T-helper 17 cell (primary cell): ENCODE measurements at regions not wholly inside any gene's neighbourhood (a gene's known extent, or its start where the extent isn't known, plus 50 kb on each side); places are given as distances from the start of the nearest gene placed in this dataset.

Experiments used
- ATAC-seq: fragments of 150-1000 bp; cut with Tn5 transposase; 2 replicates; pipeline ENCODE4 v1.10.0; 2021; ENCODE audit warnings: mild to moderate bottlenecking, moderate library complexity
- DNase-seq, 3 donors: peaks; one replicate each; pipeline versions ENCODE4 v3.0.0 to v3.0.0-alpha.2; 2020 to 2021
- H3K9me3 ChIP-seq: one replicate; pipeline ENCODE4 v1.7.0; 2013; ENCODE audit warnings: low read length, mild to moderate bottlenecking; ENCODE audit not compliant: control insufficient read depth, poor library complexity, severe bottlenecking
- H3K27ac Mint-ChIP-seq: one replicate; pipeline ENCODE4 v1.8.0; 2022; ENCODE audit warnings: mild to moderate bottlenecking, moderate library complexity, mixed read lengths
- H3K27me3 Mint-ChIP-seq: one replicate; pipeline ENCODE4 v1.8.0; 2022; ENCODE audit warnings: mixed read lengths
- H3K36me3 Mint-ChIP-seq: one replicate; pipeline ENCODE4 v1.8.0; 2022; ENCODE audit warnings: low read depth, mixed read lengths
- H3K4me1 Mint-ChIP-seq: one replicate; pipeline ENCODE4 v1.8.0; 2022; ENCODE audit warnings: mild to moderate bottlenecking, mixed read lengths
- H3K4me3 Mint-ChIP-seq: one replicate; pipeline ENCODE4 v1.8.0; 2022; ENCODE audit warnings: mild to moderate bottlenecking, moderate library complexity, mixed read lengths

DNA sequence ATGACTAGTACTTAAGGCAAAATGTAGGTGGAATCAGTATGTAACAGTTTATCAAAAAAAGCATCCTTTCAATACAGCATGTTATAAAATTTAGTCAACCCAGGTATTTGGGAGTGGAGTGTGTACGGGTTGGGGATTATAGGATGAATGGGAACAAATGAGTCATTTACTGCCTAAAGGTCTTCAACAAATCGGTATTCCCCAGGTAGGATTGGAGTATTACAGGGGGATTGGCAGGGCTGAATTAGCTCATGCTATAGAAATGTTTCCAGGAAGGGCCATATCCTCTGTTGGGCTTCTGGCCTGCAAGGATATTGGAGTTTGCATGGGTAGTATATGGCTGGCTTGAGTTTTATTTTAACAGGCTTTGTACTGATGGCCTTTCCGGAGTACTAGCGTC, 723.7 kb downstream of the SORCS1 start:
- Mint-ChIP-seq H3K4me1 (no peaks in the 10 kb centered on the region), H3K27ac (no peak overlapping the region), H3K36me3 (no peaks in the 10 kb centered on the region), H3K4me3 (no peak overlapping the region), H3K27me3 (no peaks in the 10 kb centered on the region)
- H3K9me3 ChIP-seq, result no peaks in the 10 kb centered on the region
- ATAC-seq (no peak), DNase-seq (no peak)

DNA sequence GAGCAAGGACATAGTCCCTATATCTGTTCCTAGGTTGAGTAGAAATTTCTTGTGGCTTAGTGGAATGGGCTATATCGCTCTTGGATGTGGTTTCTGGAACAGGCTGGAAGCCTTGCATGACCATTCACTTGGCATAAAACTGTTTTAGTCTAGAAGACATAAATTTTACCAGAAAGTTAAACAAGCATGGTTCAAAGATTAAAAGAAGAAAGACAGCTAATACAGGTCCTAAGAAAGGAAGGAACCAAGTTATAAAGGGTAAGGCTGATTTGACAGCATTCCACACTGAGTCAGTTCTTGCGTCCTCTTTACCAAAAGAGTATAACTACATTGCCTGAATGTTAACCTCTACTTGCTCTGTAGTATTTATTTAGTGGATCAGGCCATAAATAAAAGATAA, 724.2 kb downstream of the SORCS1 start:
- H3K4me1 Mint-ChIP-seq, result no peaks in the 10 kb centered on the region
- H3K9me3 ChIP-seq, result no peaks in the 10 kb centered on the region
- no peaks in the 10 kb centered on the region for H3K36me3 Mint-ChIP-seq
- H3K27me3 Mint-ChIP-seq, result no peaks in the 10 kb centered on the region
- ATAC-seq (no peak), DNase-seq (no peak)
- no peak overlapping the region for H3K27ac Mint-ChIP-seq
- H3K4me3 Mint-ChIP-seq, result no peak overlapping the region

DNA sequence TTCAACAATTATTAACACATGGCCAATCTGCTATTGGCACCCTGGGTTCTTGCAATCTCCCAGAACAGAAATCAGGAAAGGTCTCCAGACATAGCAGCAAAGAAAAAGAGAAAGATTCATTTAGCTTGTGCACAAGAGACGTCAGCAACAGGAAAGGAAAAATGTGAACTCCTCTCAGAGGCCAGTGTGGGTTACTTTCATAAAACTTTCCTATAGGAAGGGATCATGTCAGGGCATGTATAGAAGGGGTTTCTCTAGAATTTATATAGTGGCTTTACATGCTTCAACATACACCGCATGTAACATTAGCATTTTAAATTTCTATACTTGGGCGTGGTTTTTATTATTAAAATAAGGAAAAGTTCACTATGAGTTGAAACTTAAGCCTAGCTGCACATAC, 725.1 kb downstream of the SORCS1 start:
- Mint-ChIP-seq H3K4me1 (no peaks in the 10 kb centered on the region), H3K36me3 (no peaks in the 10 kb centered on the region), H3K27ac (no peak overlapping the region), H3K27me3 (no peaks in the 10 kb centered on the region), H3K4me3 (no peak overlapping the region)
- DNase-seq (no peak), ATAC-seq (no peak)
- no peaks in the 10 kb centered on the region for H3K9me3 ChIP-seq

DNA sequence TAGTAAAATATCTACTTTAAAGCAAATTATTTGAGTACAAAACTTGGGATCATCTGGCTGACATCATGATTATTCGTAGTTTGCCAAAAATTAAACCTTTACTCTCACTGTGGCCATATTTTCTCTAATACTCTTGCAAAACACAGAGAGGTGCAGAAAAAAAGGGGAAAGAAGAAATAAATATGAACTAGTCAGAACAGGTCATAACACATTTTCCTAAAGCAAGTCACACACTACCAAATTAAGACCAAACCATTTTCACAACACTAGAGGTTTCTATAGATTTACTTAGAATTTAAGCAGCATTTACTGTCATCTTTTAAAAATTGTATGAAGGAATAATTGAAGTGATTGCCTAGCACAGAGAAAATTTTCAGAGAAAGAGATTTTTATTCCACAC, 726.1 kb downstream of the SORCS1 start:
- no peaks in the 10 kb centered on the region for H3K27me3 Mint-ChIP-seq
- DNase-seq (no peak), ATAC-seq (no peak)
- no peak overlapping the region for H3K4me3 Mint-ChIP-seq
- no peaks in the 10 kb centered on the region for H3K36me3 Mint-ChIP-seq
- H3K27ac Mint-ChIP-seq, result no peak overlapping the region
- no peaks in the 10 kb centered on the region for H3K4me1 Mint-ChIP-seq
- H3K9me3 ChIP-seq, result no peaks in the 10 kb centered on the region

DNA sequence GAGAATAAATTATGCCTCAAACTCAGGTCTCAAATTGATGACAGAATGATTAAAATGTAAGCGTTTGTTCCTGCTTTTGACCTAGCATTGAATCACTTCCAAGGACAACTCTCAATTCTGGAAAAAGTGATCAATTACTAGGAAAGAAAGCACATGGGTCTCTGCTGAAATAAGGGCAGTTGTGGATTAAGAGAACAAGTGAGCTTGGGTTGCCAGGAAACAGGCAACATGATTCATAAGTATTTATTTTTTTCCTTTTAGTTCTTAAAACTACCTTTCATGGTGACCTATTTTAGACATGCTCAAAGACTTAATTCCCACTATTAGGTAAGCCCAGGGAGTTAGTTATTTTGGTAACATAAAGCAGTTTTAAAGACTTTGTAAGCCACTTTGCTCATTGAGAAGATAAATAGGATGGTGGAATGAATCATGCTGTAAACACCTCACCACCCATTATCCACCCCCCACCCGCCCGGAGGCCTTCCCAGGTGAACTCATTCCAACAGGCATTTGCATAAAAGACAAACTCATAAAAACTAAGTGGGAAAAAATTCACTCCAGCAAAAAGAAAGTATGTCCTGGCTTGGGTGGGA, 728.3 kb downstream of the SORCS1 start:
- H3K4me1 Mint-ChIP-seq, result no peaks in the 10 kb centered on the region
- no peak for DNase-seq
- no peak overlapping the region for H3K4me3 Mint-ChIP-seq
- H3K27ac Mint-ChIP-seq, result no peak overlapping the region
- no peaks in the 10 kb centered on the region for H3K36me3 Mint-ChIP-seq
- ATAC-seq, result no peak
- no peaks in the 10 kb centered on the region for H3K9me3 ChIP-seq
- H3K27me3 Mint-ChIP-seq, result no peaks in the 10 kb centered on the region

DNA sequence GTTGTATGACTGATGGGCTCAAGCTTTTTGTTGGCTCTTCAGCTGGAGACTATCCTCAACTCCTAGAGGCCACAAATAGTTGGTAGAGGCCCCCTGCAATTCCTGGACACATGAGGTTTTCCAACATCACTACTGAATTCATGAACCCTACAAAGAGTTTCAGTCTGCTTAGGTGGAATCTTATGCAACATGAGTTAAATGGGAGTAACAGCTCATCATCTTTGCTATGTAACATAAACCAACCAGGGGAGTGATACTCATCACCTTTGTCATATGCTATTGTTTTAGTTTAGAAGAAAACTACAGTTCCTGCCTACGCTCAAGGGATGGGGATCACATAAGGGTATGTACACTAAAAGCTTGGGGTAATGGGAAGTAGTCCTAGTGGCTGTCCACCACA, 729.4 kb downstream of the SORCS1 start:
- H3K4me3 Mint-ChIP-seq, result no peak overlapping the region
- ATAC-seq (no peak), DNase-seq (no peak)
- no peaks in the 10 kb centered on the region for H3K36me3 Mint-ChIP-seq
- H3K27ac Mint-ChIP-seq, result no peak overlapping the region
- H3K4me1 Mint-ChIP-seq, result no peaks in the 10 kb centered on the region
- H3K27me3 Mint-ChIP-seq, result no peaks in the 10 kb centered on the region
- no peaks in the 10 kb centered on the region for H3K9me3 ChIP-seq

DNA sequence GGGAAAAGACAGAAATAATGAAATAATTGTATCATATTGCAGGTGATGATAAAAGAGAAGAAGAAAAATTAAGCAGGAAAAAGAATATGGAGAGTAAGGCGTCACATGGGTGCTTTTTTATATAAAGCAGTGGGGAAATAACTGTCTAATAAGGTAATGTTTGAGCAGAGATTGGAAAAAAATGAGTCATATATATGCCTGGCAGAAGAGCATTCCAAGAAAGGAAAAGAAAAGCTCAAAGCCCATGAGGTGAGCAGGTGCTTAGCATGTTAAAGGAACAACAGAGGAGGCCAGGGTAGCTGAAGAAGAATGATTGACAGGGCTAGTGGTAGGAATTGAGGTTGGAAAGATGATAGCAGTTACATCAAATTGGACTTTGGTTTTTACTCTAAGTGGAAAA, 739.5 kb downstream of the SORCS1 start:
- ATAC-seq (no peak), DNase-seq (no peak)
- Mint-ChIP-seq H3K36me3 (no peaks in the 10 kb centered on the region), H3K4me1 (no peaks in the 10 kb centered on the region), H3K27me3 (no peaks in the 10 kb centered on the region), H3K27ac (no peak overlapping the region), H3K4me3 (no peak overlapping the region)
- H3K9me3 ChIP-seq, result peaks cover 7% of the 10 kb centered on the region

DNA sequence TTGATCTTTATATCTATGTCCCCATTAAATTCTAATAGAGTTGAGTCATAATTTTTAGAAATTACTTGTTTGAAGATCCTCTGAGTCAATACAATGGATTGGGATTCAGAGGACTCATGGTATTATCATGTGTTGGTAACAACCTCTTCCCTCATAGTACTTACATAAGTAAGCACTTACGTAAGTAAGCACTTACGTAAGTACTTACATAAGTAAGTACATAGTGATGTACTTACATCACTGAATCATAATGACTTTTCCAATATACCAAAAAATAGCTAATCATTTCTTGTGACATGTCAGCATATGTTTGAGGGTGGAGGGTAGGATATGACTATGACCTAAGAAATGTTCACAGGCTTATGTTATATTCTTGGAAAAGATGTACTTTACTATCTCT, 740.5 kb downstream of the SORCS1 start:
- ATAC-seq (no peak), DNase-seq (no peak)
- H3K27ac Mint-ChIP-seq, result no peak overlapping the region
- H3K36me3 Mint-ChIP-seq, result no peaks in the 10 kb centered on the region
- H3K4me3 Mint-ChIP-seq, result no peak overlapping the region
- peaks cover 7% of the 10 kb centered on the region for H3K9me3 ChIP-seq
- no peaks in the 10 kb centered on the region for H3K27me3 Mint-ChIP-seq
- H3K4me1 Mint-ChIP-seq, result no peaks in the 10 kb centered on the region

DNA sequence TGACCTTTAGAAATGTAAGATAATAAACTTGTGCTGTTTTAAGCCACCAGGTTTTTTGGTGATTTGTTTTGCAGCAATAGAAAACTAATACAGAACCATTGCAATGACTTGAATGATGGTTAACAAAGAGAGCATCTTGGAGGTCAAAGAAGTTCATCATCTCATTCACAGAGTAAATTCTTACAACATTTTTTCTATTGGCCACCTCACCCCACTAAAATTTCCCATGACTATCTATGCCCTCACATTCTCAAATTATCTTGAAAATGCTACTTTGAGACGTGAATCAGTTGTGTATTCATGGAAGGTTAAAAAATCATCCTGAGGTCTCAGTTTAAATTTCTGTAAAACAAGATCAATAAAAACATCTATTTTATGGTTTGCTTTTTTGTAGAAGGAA, 754.2 kb downstream of the SORCS1 start:
- Mint-ChIP-seq H3K27me3 (no peaks in the 10 kb centered on the region), H3K4me3 (no peak overlapping the region), H3K36me3 (no peaks in the 10 kb centered on the region), H3K27ac (no peak overlapping the region), H3K4me1 (no peaks in the 10 kb centered on the region)
- DNase-seq, result no peak
- no peak for ATAC-seq
- H3K9me3 ChIP-seq, result no peaks in the 10 kb centered on the region

DNA sequence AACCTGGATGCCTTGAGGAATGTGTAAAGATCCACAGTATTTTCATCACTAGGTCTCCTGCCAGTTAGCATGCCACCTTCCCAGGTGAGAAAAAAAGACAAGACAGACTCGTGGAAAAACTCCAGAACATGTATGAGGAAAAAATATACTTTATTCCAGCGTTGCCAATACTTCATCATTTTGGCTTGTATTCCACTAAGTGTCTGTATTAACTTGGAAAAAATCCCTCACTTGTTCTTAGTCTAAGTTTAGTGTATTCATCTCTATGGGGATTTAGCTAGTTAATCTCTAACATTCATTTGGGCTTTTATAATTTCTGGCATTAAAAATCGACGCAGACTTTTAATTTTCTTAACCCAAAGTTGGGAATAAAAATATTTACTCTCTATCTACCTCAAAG, 759.4 kb downstream of the SORCS1 start:
- no peaks in the 10 kb centered on the region for H3K27me3 Mint-ChIP-seq
- ATAC-seq, result no peak
- no peaks in the 10 kb centered on the region for H3K36me3 Mint-ChIP-seq
- no peak for DNase-seq
- no peaks in the 10 kb centered on the region for H3K4me1 Mint-ChIP-seq
- no peak overlapping the region for H3K27ac Mint-ChIP-seq
- H3K9me3 ChIP-seq, result no peaks in the 10 kb centered on the region
- no peak overlapping the region for H3K4me3 Mint-ChIP-seq

DNA sequence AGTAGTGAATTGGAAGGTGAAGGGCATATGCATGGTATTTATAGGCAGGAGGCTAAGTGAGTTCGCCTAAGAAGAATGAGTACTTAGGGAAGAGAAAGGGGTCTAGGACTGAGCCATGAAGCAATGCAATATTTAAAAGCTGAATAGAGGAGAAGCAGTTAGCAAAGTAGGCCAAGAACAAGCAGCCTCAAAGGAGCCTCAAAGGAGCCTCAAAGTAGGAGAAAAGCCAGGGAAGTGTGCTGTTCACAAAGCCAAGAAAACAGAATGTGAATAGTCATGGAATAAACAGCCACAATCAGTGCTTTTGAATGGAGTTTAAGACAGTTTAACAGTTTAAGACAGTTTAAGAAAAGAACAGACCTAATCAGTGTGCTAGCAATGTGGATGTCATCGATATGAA, 762.0 kb downstream of the SORCS1 start:
- no peaks in the 10 kb centered on the region for H3K36me3 Mint-ChIP-seq
- no peaks in the 10 kb centered on the region for H3K27me3 Mint-ChIP-seq
- DNase-seq (no peak), ATAC-seq (no peak)
- H3K9me3 ChIP-seq, result no peaks in the 10 kb centered on the region
- H3K4me1 Mint-ChIP-seq, result no peaks in the 10 kb centered on the region
- no peak overlapping the region for H3K27ac Mint-ChIP-seq
- H3K4me3 Mint-ChIP-seq, result no peak overlapping the region

DNA sequence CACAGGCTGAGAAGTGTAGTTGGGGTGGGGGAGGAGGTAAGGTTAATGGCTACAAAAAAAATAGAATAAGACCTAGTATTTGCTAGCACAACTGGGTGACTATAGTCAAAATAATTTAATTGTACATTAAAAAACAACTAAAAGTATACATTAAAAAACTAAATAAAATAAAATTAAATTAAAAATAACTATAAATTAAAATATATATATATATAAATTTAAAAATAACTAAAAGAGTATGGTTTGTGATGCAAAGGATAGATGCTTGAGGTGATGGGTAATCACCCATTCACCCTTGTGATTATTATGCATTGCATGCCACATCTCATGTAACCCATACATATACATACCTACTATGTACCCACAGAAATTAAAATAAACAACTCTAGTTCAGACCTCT, 762.5 kb downstream of the SORCS1 start:
- H3K4me1 Mint-ChIP-seq, result no peaks in the 10 kb centered on the region
- H3K27me3 Mint-ChIP-seq, result no peaks in the 10 kb centered on the region
- H3K4me3 Mint-ChIP-seq, result no peak overlapping the region
- ATAC-seq (no peak), DNase-seq (no peak)
- H3K9me3 ChIP-seq, result no peaks in the 10 kb centered on the region
- H3K27ac Mint-ChIP-seq, result no peak overlapping the region
- no peaks in the 10 kb centered on the region for H3K36me3 Mint-ChIP-seq

DNA sequence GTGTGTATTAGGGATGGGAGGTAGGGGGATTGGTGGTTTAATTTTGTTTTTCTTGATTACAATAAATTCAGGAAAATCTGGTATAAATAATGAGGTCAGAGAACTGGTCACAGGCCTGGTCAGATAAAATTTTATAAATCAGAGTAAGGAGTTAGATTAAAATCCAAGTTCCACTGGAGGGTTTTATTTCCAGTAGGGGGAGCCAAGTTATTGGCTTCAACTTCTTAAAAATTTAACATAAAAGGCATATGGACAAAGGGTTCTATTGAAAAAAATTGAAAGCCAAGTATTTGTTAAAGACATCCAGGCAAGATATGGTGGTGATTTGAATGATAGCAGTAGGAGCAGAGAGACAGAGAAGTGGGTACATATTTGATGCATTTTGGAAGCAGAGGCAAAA, 763.3 kb downstream of the SORCS1 start:
- Mint-ChIP-seq H3K4me1 (no peaks in the 10 kb centered on the region), H3K27ac (no peak overlapping the region), H3K27me3 (no peaks in the 10 kb centered on the region), H3K4me3 (no peak overlapping the region), H3K36me3 (no peaks in the 10 kb centered on the region)
- DNase-seq (no peak), ATAC-seq (no peak)
- H3K9me3 ChIP-seq, result no peaks in the 10 kb centered on the region

DNA sequence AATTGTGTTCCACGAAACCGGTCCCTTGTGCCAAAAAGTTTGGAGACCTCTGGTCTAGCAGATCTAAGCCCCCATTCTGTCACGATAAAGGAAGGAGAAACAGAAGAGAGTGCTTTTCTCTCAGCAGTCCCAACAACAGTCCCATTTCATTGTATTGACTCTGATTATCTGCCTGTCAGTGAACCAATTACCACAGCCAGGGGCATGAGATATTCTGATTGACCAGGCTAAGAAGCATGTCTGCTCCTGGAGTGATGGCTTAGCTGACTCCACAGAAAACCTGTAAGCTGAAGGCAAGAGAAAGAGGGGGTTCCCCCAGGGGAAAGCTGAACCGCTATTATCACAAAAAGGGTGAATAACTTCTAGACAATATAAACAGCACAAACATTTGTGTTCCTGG, 765.4 kb downstream of the SORCS1 start:
- H3K9me3 ChIP-seq, result no peaks in the 10 kb centered on the region
- no peak overlapping the region for H3K4me3 Mint-ChIP-seq
- DNase-seq (no peak), ATAC-seq (no peak)
- H3K4me1 Mint-ChIP-seq, result no peaks in the 10 kb centered on the region
- no peak overlapping the region for H3K27ac Mint-ChIP-seq
- H3K27me3 Mint-ChIP-seq, result no peaks in the 10 kb centered on the region
- no peaks in the 10 kb centered on the region for H3K36me3 Mint-ChIP-seq

DNA sequence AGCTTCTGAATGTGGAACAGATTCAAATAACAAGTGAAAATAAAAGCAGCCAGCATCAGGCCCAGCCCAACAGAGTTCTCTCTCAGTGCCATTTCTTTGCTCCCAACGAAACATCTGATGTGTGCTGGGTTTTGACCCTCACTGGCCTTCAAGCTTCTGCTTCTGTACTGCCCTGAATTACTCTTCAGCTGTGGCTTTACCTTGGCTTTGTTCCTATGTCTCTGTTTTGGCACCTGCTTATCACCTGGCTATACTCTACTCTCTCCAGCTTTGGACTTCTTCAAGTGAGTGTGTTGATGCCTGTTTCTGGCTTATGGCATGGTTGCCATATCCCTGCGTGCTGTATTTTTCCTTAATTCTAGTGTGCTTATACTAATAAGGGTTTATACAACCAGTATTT, 768.3 kb downstream of the SORCS1 start:
- no peak overlapping the region for H3K4me3 Mint-ChIP-seq
- H3K36me3 Mint-ChIP-seq, result no peaks in the 10 kb centered on the region
- no peaks in the 10 kb centered on the region for H3K27me3 Mint-ChIP-seq
- DNase-seq (no peak), ATAC-seq (no peak)
- H3K4me1 Mint-ChIP-seq, result no peaks in the 10 kb centered on the region
- H3K9me3 ChIP-seq, result no peaks in the 10 kb centered on the region
- no peak overlapping the region for H3K27ac Mint-ChIP-seq
